ENCODE measurements at regions not wholly inside any gene's neighbourhood (a gene's known extent, or its start where the extent isn't known, plus 50 kb on each side); places are given as distances from the start of the nearest gene placed in this dataset.

DNA sequence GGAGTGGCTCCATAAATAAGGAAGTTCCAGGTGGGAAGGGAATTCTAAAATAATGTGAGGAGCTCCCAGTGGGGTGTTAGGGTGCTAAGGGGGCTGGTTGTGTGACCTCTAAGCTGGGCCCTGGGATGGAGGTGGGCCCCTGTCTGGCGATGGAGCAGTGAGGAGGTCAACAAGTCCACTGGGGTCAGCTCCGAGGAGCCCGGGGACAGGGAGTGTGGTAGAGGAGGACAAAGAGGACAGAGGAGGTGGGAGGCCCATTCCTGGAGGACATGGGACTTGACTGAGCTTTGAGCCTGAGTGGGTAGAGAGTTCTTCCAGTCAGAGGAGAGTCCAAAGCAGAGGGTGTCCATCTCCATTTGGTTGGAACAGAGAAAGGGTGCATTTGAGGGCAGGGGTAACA, 390.2 kb downstream of the TSHZ3 start:
- TF ChIP-seq EZH2 (IDR thresholded peaks at IDR 0.05; ENCODE audit: borderline replicate concordance), result no peak
- TF ChIP-seq CTCF (IDR thresholded peaks at IDR 0.05; ENCODE audit: poor library complexity), result no peak
- TF ChIP-seq EZH2phosphoT487 (IDR thresholded peaks at IDR 0.05; ENCODE audit: low read depth, severe bottlenecking, unreplicated experiment), result no peak

Measured in hepatocyte (in vitro differentiated cells).